ENCODE measurements at regions not wholly inside any gene's neighbourhood (a gene's known extent, or its start where the extent isn't known, plus 50 kb on each side); places are given as distances from the start of the nearest gene placed in this dataset.
"Not testable (repeated sequence)": the region's sequence is repeated elsewhere in the genome, so short reads cannot be mapped to it uniquely, and the experiment has no call there.

DNA sequence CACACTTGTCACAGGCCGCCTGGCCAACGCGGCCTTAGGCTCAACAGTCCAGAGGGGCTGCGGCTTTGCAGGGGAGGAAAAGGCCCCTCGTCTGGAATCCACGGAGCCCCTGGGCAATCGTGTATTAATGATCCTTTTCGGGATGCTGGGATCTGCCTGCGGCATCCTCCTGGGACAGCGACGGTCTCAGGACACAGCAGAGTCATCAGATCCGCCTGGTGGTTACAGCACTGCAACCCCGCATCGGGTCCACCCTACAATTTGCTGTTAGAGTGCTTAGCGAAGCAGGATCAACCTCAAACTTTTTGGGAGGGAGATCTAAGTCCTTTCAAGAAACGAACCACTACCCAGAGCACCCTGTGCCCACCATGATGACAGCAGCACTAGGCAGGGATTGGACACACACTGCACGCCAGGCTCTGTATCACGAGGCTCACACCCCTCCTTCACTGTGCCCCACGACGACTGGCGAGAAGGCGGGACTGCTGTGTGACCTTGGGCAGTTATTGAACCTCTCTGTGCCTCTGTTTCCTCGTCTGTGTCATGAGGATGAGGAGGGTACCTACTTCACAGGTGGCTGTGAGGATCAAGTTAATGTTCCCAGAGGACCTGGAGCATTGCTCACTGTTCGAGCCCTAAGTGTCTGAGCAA is 100.4 kb upstream of the COL5A1 start:
- Mint-ChIP-seq H3K27me3 (no peaks in the 10 kb centered on the region), H3K36me3 (ENCODE audit: low read depth) (no peaks in the 10 kb centered on the region), H3K4me1 (no peaks in the 10 kb centered on the region), H3K9me3 (no peaks in the 10 kb centered on the region), H3K27ac (no peak overlapping the region), H3K4me3 (no peak overlapping the region)
- ATAC-seq (replicated peaks), result no peak

DNA sequence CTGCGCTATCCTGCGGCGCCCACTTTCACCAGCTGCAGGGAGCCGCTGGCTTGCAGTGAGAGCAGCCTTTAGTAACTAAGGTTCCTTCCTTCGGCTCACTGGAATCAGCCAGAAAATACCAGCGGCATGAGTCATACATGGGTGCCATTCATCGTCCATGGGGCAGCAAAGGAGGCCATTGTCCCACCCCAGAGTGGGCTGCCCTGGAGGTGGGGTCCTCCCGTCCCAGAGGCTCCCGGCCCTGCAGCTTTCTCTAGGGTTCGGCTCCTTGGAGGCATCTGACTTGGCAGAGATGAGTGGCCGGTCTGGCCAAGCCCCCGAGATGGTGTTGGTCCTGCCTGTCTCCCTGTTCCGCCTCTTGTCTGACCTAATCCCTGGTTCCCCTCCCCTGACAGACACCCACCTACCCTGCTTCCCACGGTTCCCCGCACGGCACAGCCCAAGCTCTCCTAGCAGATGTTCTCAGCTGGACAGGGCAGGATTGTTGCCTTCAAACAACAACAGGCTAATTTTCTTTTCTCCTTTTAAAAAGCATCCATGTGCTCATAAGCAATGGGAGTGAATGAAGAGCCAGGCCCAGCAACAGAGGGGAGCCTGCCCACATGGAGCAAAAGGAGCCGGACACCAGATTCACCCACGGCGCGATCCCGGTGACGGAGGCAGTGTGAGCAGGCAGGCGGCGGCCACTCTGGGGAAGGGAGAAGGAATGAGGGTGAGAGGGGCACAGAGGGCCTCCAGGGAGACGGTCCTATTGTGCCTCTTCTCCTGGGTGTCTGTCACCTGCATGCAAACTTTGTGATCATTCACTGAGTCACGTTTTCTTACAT is 97.0 kb upstream of the COL5A1 start:
- Mint-ChIP-seq H3K36me3 (ENCODE audit: low read depth) (no peaks in the 10 kb centered on the region), H3K4me1 (no peaks in the 10 kb centered on the region), H3K9me3 (no peaks in the 10 kb centered on the region), H3K27me3 (no peaks in the 10 kb centered on the region), H3K4me3 (no peak overlapping the region), H3K27ac (no peak overlapping the region)
- no peak for ATAC-seq (replicated peaks)

DNA sequence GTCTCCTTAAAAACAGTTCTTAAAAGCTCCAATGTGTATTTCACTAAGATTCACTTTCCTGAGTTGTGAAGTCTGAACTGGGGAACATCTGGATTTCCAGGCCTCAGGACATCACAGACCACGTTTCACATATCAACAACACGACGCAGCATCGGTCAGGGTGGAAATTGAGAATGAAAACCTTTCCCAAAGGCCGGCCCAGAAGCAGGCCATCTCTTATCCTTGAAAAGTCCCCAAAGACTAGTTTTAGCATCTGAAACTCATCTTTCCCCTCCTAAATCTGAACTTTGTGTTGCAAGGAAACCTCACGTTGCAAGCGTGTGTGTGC is 96.4 kb upstream of the COL5A1 start:
- Mint-ChIP-seq H3K27ac (no peak overlapping the region), H3K27me3 (no peaks in the 10 kb centered on the region), H3K9me3 (no peaks in the 10 kb centered on the region), H3K4me1 (no peaks in the 10 kb centered on the region), H3K4me3 (no peak overlapping the region), H3K36me3 (ENCODE audit: low read depth) (no peaks in the 10 kb centered on the region)
- ATAC-seq (replicated peaks), result no peak

DNA sequence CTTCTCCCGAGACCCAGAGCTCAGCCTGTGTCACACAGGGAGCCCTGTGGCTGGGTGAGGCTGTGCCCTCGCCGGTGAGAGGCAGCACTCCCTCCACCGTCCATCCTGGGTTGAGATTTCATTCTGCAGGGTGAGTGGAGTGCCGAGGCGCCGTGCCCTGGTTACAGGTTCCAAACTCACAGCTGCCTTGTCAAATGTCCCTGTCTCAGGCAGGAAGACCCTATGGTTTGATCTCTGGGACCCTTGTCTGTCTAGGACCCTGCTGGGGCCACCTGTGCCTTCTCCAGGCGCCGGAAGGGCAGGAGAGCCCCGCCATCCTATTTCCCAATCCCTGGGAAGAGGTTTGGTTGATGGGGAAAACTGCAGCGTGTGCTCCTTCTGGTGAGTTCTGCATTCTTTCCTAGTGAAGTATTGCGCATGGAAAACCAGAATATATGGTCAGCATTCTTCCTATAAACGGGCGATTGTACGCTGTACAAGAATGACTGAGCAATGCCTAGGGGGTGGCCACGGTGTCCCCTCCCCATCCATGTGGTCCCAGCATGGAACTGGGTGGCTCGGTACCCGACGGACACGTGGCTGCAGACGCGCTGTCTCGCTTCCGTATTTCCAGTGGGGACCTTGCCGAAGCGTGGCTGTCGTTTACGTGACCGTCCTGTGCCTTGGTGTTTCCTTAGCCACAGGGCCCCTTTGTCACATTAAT is 95.9 kb upstream of the COL5A1 start:
- Mint-ChIP-seq H3K9me3 (no peaks in the 10 kb centered on the region), H3K27me3 (peaks cover 4% of the 10 kb centered on the region), H3K4me3 (no peak overlapping the region)

DNA sequence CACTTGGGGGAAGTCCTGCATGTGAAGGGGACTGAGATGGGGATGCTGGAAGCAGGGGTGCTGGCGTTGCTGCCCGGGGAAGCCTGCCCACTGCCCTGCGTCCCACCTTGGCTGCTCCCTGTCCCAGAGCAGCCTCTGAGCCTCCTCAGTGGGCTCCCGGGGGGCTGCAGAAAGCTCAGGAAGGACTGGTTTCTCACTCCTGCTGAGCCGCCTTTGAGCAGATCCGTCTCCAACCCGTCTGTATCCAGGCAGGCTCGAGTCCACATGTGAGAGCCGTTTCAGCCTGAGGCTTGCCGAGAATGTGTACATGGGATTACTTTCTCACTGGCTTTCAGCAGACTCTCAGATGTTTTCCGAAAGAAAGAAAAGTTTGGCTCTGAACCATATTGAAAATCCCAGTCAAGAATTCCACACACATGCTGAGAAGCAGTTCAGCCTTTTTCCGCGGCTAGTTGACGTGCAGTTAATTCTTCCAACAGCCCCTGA is 95.3 kb upstream of the COL5A1 start:
- ATAC-seq (replicated peaks), result no peak
- Mint-ChIP-seq H3K27me3 (peaks cover 5% of the 10 kb centered on the region), H3K27ac (no peak overlapping the region), H3K4me1 (peaks cover 4% of the 10 kb centered on the region), H3K9me3 (no peaks in the 10 kb centered on the region), H3K4me3 (no peak overlapping the region), H3K36me3 (ENCODE audit: low read depth) (no peaks in the 10 kb centered on the region)

More for the DNA sequence above, 95.9 kb upstream of the COL5A1 start:
- H3K27ac Mint-ChIP-seq, result no peak overlapping the region
- peaks cover 3% of the 10 kb centered on the region for H3K4me1 Mint-ChIP-seq
- no peak for ATAC-seq (replicated peaks)
- no peaks in the 10 kb centered on the region for H3K36me3 Mint-ChIP-seq (ENCODE audit: low read depth)

DNA sequence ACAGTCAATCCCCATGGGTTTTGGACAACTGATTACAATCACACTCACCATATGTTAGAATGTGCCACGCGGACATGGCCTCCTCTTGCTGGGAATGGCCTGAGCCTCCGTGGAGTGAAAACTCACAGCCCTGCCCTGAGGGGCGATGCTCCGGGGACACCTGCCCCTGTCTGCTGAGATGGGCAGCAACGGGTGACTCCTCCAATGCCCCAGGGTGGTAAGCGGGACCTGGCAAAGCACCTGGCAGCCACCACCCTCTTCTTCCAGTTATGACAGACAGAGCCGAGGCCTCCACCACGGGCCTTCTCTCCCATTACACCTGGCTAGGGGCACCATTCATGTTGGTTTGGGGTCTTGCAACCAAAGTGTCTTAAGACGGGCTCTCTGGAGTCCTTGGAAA is 94.9 kb upstream of the COL5A1 start:
- H3K9me3 Mint-ChIP-seq, result no peaks in the 10 kb centered on the region
- H3K4me1 Mint-ChIP-seq, result peaks cover 4% of the 10 kb centered on the region
- no peak overlapping the region for H3K4me3 Mint-ChIP-seq
- ATAC-seq (replicated peaks), result no peak
- H3K27me3 Mint-ChIP-seq, result peaks cover 5% of the 10 kb centered on the region
- no peak overlapping the region for H3K27ac Mint-ChIP-seq
- H3K36me3 Mint-ChIP-seq (ENCODE audit: low read depth), result no peaks in the 10 kb centered on the region

DNA sequence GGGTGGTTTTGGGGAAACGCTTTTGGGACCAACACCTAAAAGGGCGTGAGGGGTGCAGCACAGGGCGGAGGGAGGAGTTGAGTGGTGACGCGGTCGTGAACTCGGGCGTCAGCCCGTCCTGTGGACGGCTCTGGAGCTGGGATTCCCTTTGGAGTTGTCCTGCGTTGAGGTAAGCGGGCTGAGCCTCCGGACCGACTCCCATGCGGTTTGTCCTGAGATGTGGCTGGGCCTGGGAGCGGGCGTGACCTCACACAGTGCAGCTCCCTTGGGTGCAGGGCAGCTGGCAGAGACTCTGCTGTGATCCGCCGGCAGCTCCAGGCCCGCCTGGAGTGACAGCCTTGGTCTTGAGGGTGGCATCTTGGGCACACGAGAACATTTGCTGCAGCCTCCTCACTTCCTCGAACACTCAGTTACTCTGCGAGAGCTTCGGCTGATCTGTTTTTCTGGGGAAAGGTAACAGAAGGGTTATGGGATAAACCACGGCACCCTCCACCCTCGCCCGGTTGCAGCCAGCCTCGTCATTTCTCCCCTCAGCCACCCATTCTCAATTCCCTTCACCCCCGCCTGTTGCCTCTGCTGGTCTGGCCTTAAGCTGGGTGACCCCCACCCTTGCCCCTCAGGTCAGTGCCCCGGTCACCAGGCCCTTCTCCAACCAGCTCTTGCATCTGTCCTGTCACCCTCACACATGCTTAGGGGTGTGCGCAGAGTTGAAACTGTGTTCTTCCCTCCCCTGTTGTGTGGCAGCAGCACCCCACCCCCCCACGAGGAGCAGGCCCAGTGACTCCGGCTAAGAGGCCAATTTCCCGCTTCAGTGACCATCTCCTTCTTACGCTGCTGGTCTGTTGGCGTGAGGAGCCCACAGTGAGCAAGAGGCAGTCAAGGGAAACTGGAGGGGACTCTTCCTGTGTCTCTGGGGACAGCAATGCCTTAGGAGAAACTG is 94.2 kb upstream of the COL5A1 start:
- Mint-ChIP-seq H3K4me3 (no peak overlapping the region), H3K9me3 (no peaks in the 10 kb centered on the region), H3K4me1 (peaks cover 4% of the 10 kb centered on the region), H3K36me3 (ENCODE audit: low read depth) (no peaks in the 10 kb centered on the region), H3K27me3 (peaks cover 8% of the 10 kb centered on the region), H3K27ac (no peak overlapping the region)
- no peak for ATAC-seq (replicated peaks)

DNA sequence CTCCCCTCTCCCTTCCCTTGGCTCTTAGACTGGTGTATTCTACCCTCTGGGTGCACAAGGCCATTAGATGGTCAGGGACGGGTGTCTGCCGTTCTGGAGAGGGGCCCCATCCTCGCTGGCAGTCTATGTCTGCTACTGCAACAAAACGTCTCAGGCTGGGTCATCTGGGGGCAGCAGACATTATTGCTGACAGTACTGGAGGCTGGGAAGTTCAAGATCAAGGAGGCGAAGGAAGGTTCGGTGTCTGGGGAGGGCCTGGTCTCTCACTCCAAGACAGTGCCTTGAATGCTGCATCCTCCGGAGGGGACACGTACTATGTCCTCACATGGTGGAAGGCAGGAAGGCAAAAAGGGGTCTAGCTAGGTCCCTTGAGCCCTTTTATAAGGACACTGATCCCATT is 93.4 kb upstream of the COL5A1 start:
- Mint-ChIP-seq H3K36me3 (ENCODE audit: low read depth) (no peaks in the 10 kb centered on the region), H3K4me3 (no peak overlapping the region), H3K9me3 (no peaks in the 10 kb centered on the region), H3K4me1 (peaks cover 4% of the 10 kb centered on the region), H3K27me3 (peaks cover 11% of the 10 kb centered on the region), H3K27ac (no peak overlapping the region)
- ATAC-seq (replicated peaks), result no peak

DNA sequence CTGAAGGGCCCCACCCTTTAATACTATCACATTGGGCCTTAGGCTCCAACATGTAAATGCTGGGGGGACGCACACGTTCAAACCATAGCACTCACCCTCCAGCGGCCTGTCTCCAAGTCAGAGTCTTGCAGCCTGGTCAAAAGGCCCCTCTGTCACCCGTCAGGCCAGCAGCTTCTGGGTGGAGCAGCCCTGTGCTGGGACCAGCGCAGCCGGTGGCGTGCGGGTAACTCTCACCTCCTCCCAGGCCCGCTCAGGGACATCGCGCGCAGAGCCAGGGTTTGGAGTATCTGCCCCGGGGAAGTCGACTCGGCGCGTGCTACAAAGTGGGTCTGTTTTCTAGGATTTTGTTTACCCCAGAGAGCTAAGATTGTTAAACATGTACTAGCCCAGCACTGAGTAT is 93.0 kb upstream of the COL5A1 start:
- no peak for ATAC-seq (replicated peaks)
- Mint-ChIP-seq H3K27me3 (peaks cover 11% of the 10 kb centered on the region), H3K4me3 (no peak overlapping the region), H3K9me3 (no peaks in the 10 kb centered on the region), H3K4me1 (peaks cover 4% of the 10 kb centered on the region), H3K27ac (no peak overlapping the region), H3K36me3 (ENCODE audit: low read depth) (no peaks in the 10 kb centered on the region)

DNA sequence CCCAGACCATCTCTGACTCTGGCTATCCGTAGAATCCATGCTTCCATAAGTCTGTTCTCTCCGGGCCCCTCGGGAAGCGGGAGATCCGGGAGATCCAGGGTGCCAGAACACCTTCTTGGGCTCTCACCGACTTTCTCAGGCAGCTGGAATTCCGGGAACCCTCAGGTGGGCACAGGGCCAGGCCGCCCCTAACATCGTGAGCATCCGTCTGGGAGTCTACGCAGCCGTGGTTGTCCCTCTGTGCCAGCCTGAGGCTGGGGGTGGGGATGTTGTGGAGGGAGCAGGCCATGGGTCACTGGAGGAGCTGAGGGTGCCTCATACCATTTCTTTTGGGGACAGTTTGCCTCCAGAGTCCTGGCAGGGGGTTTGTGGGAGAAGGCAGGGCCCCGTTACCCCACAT is 92.3 kb upstream of the COL5A1 start:
- H3K4me1 Mint-ChIP-seq, result peaks cover 4% of the 10 kb centered on the region
- H3K27ac Mint-ChIP-seq, result no peak overlapping the region
- H3K36me3 Mint-ChIP-seq (ENCODE audit: low read depth), result no peaks in the 10 kb centered on the region
- no peak overlapping the region for H3K4me3 Mint-ChIP-seq
- peaks cover 11% of the 10 kb centered on the region for H3K27me3 Mint-ChIP-seq
- H3K9me3 Mint-ChIP-seq, result no peaks in the 10 kb centered on the region
- no peak for ATAC-seq (replicated peaks)

DNA sequence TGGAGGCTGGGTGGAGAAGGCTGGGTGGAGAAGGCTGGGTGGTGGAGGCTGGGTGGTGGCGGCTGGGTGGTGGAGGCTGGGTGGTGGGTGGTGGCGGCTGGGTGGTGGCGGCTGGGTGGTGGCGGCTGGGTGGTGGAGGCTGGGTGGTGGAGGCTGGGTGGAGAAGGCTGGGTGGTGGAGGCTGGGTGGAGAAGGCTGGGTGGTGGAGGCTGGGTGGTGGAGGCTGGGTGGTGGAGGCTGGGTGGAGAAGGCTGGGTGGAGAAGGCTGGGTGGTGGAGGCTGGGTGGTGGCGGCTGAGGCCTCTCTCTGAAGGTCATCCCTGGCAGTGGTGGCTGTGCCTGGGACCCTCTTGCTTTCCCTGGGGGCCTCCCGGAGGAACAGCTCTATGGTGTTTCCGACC is 91.5 kb upstream of the COL5A1 start:
- H3K9me3 Mint-ChIP-seq; H3K4me1 Mint-ChIP-seq; H3K27ac Mint-ChIP-seq; H3K4me3 Mint-ChIP-seq; ATAC-seq (replicated peaks); H3K36me3 Mint-ChIP-seq (ENCODE audit: low read depth): not testable (repeated sequence)
- H3K27me3 Mint-ChIP-seq, result peaks cover 11% of the 10 kb centered on the region

DNA sequence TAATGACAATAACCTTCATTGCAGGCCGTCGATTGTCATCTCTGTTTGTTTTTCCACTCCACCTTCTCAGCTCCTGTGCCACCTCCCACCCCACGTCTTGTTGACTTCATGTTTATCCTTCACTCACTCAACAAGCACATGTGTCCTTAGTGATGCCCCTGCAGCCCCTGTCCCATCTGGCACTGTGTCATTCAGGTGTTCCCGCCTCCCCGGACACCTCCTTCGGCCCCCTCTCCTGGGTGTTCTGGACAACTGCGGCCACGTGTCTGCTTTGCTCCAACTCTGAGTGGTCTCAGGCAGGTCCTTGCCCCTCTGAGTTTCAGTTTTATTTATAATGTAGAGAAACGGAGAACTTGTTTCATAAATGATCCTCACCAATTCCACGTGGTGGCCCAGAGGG is 91.0 kb upstream of the COL5A1 start:
- Mint-ChIP-seq H3K4me1 (peaks cover 4% of the 10 kb centered on the region), H3K36me3 (ENCODE audit: low read depth) (no peaks in the 10 kb centered on the region), H3K4me3 (no peak overlapping the region), H3K9me3 (no peaks in the 10 kb centered on the region), H3K27ac (no peak overlapping the region), H3K27me3 (peaks cover 11% of the 10 kb centered on the region)
- no peak for ATAC-seq (replicated peaks)

DNA sequence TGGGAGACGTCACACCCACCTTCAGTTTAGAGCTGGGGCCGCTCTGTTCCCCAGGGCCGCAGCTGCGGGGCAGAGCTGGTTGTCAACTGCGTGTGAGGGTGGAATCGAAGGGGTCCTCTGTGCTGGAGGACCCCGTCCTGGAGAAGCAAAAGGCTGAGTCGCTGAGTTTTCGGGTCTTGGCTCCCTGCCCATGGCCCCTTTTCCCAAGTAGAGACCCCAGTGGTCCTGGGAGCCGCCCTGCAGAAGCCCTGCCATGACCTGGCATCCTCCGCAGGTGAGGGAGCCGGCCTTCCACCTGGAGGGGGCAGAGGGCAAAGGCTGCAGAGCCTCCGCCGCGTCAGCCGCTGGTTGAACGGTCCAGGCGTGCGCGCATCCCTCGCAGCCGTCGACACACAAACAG is 90.4 kb upstream of the COL5A1 start:
- no peak for ATAC-seq (replicated peaks)

DNA sequence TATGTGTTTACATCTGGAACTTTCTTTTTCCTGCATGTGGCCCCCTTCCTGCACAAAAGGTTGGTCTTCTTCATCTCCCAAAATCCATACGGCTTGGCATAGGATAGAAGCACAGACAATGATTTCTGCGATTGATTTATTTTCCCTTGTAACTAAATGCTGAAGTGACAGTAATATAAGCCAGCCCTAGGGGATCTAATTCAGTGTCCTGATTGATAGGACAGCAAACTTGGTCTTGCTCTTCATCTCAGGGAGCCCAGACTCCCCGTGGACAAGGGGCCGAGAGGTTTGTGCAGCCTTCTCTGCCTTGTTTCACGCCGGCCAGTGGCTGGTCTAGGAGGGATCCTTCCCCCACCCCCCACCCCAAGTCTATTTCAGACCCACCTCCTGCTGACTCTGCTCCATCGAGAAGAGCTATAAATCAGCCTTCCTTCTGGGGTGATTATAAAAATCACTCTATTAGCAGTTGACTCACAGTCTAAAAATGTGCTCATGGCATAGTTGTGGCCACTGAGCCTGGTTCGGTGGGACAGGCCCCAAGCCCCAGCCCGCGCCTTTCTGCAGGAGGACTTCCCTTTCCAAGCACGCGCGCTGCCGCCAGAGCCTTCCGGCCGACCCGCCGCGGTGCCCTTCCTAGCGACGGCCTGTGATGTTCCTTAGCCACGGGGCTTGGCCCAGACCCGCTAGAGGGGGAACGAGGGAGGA is 89.8 kb upstream of the COL5A1 start:
- no peaks in the 10 kb centered on the region for H3K36me3 Mint-ChIP-seq (ENCODE audit: low read depth)
- no peak overlapping the region for H3K27ac Mint-ChIP-seq
- no peaks in the 10 kb centered on the region for H3K9me3 Mint-ChIP-seq
- peaks cover 11% of the 10 kb centered on the region for H3K27me3 Mint-ChIP-seq
- no peak for ATAC-seq (replicated peaks)
- H3K4me3 Mint-ChIP-seq, result no peak overlapping the region
- H3K4me1 Mint-ChIP-seq, result peaks cover 4% of the 10 kb centered on the region

More for the DNA sequence above, 90.4 kb upstream of the COL5A1 start:
- Mint-ChIP-seq H3K27me3 (peaks cover 11% of the 10 kb centered on the region), H3K4me1 (peaks cover 4% of the 10 kb centered on the region), H3K36me3 (ENCODE audit: low read depth) (no peaks in the 10 kb centered on the region), H3K27ac (no peak overlapping the region), H3K9me3 (no peaks in the 10 kb centered on the region), H3K4me3 (no peak overlapping the region)

All from activated T-helper 17 cell treated with anti-CD3 and anti-CD28 coated beads, Interleukin-2, amount 50 U/mL, for 72 hours (primary cell).